Right kidney (tissue), 1 donor: ENCODE measurements at regions not wholly inside any gene's neighbourhood (a gene's known extent, or its start where the extent isn't known, plus 50 kb on each side); places are given as distances from the start of the nearest gene placed in this dataset.

Experiments
- DNase-seq: peaks from one replicate; pipeline ENCODE4 v3.0.0-alpha.2; 2016

DNA sequence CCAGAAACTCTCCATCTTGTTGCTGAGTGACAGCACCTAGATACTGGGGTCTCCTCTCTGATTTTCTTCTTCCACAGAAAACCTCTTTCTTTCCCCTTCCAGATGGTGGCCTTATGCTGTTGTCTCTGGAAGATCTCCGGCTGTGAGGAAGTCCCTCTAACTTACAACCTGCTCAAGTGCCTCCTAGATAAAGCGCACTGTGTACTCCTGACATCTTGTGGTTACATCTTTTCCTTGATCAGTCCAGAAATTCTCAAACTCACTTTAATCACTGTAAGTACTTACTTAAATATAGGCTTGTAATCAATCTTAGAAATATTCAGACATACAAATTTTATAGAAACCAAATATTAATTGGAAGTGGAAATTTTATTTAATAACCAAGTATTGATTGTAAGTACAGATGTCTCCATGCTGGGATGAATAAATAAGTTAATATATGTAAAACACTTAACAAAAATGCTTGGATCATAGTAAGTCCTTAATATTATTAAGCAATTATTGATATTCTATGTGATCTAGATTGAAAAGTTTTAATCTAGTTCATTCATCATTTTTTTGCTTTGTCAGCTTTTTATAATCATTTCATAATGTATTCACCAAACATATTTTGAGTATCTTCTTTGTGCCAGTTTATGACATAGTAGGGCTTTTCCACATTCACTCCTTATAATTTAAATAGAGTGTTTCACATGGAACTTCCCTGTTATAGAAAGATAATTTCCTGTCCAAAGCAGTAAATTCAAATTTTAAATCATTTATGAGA is 1381.4 kb upstream of the CDH6 start:
- DNase-seq: no peak

- no peak for DNase-seq
Measured at GRCh38 chr5:29805804-29806203, 1387.7 kb upstream of the CDH6 start.

DNA sequence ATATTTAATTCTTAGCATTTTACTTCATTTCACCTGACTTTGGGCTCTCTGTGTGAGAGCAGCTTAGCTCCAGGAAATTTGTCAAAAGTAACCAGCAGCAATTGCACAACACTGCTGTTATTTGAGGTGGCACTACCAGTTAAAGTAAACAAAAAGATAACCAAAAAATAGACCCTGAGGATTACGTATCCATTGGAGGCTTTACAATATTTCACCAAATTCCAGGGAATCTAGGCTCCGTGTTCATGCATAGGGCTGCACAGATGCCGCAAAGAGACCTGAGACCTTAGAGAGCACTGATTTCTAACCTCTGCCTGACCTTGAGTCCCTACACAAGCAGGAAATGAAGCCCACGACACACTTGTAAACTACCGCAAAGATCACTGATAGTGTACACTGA is 1392.7 kb upstream of the CDH6 start:
- no peak for DNase-seq

GRCh38 chr5:29796013-29796412 is 1397.5 kb upstream of the CDH6 start:
- no peak for DNase-seq

GRCh38 chr5:29795096-29795652 is 1398.3 kb upstream of the CDH6 start:
- DNase-seq: no peak

DNA sequence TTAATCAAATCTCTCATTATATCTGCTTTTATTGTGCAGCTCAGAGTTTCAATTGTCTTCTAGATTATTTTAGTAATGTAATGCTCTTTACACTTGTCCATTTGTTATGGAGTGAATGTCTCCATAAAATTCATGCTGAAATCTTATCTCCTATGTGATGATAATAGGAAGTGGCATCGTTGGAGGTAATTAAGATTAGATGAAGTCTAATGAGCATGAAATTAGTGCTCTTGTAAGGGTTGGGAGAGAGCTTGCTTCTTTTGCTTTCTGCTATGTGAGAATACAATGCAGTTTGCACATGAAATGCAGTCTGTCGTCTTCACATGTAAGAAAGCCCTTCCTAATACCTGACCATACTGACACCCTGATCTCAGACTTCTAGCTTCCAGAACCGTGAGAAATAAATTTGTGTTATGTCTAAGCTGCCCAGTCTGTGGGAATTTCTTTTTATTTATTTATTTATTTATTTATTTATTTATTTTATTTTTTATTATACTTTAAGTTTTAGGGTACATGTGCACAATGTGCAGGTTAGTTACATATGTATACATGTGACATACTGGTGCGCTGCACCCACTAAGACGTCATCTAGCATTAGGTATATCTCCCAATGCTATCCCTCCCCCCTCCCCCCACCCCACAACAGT is 1399.2 kb upstream of the CDH6 start:
- no peak for DNase-seq

GRCh38 chr5:29790281-29790680 is 1403.2 kb upstream of the CDH6 start:
- no peak for DNase-seq

GRCh38 chr5:29780401-29780800 is 1413.1 kb upstream of the CDH6 start:
- no peak for DNase-seq

GRCh38 chr5:29779141-29779540 is 1414.3 kb upstream of the CDH6 start:
- no peak for DNase-seq

DNA sequence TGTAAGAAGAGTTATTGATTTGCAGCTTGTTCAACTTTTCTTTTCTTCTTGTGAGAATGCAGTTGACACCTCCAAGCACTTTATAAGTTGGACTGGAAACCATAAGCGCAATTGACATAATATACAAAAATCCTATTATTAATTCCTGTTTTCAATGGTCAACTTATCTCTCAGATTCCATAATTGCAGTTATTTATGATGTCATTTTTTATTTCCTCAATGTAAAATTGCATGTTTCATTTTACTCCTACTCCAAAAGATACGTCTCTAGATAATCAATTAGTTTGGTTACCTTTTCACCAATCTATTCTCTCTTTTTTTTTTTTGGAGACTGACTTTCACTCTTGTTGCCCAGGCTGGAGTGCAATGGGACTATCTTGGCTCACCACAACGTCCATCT is 1416.1 kb upstream of the CDH6 start:
- no peak for DNase-seq

- DNase-seq: no peak
Measured at GRCh38 chr5:29770936-29771335, 1422.5 kb upstream of the CDH6 start.

DNA sequence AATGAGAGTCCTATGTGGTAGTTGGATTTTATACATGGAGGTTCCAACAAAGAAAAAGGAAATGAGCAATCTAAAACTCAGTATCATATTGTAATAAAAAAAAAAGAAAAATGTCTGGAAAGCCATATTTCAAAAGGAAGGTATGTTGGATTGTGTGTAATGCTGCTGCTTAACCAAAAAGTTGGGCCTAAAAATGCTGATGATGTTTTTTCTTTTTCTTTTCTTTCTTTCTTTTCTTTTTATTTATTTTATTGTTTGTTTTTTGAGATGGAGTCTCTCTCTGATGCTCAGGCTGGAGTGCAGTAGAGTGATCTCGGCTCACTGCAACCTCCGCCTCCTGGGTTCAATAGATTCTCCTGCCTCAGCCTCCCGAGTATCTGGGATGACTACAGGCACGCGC is 1424.0 kb upstream of the CDH6 start:
- no peak for DNase-seq

GRCh38 chr5:29758986-29759421 is 1434.5 kb upstream of the CDH6 start:
- DNase-seq: no peak

GRCh38 chr5:29750453-29750852 is 1443.0 kb upstream of the CDH6 start:
- DNase-seq: no peak

DNA sequence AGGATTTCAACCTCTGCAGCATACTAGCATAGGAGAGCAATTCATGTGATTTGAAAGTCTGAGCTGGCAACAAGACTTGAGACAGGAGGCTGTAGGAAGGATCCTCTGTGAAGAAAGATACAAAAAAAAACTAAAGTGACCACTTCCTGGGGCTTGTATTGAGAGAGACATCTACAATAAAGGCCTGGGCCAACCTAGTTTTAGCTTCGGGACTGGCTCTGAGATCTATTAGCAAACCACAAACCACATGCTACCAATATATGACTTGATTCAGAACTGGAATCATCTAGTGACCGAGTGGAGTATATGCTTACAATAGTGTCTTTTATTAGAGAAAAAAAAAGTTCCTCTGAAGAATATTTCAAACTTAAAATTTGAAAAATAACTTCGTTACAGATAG is 1448.9 kb upstream of the CDH6 start:
- DNase-seq: no peak

- no peak for DNase-seq
Measured at GRCh38 chr5:29720954-29721353, 1472.5 kb upstream of the CDH6 start.

GRCh38 chr5:29719171-29719570 is 1474.3 kb upstream of the CDH6 start:
- no peak for DNase-seq

- DNase-seq: no peak
Measured at GRCh38 chr5:29715167-29715566, 1478.3 kb upstream of the CDH6 start.

DNA sequence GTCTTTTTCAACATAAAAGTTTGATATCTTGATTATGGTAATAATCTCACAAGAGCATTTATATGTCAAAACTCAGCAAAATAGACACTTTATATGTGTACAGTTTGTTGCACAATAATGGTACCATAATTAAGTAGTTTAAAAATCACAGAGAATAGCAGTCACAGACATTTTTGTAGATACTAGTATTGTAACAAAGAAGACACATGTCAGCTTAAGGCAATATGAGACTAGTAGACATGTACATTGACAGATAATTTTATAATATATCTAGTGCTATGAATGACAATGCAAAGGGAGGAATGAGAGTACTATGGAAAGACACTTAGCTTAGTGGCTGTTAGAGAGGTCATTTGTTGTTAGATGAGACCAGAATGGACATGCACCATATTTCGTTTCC is 1490.6 kb upstream of the CDH6 start:
- DNase-seq: no peak

- no peak for DNase-seq
Measured at GRCh38 chr5:29701600-29701999, 1491.9 kb upstream of the CDH6 start.

DNA sequence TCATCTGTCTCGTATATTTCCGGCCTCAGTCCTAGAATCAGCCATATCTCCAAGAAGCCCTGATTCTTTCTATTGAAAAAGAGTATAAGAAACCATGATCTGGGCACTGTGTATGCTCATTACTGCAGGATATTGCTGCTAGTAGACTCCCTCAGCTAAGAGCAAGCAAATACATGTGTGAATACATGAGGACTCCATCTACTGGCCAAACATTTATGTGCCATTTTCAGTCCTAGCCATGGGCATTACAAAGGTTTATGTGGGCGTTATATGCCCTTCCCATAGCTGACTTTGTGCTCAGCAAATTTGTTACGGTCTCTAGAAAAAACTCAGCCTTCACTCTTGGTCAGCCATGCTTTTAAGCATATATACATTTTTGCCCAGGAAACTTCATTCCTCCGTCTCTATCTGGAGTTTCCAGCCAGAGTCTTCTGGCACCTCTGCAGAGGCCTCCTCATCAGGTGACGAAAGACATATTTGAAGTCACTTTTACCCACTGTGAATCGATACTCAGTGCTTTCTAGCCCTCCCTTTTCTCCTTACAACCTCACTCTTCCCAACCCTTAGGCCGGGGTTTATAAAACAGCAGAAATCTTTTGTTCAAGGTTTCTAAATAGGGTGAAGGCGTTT is 1495.6 kb upstream of the CDH6 start:
- no peak for DNase-seq

GRCh38 chr5:29697278-29697677 is 1496.2 kb upstream of the CDH6 start:
- DNase-seq: no peak

DNA sequence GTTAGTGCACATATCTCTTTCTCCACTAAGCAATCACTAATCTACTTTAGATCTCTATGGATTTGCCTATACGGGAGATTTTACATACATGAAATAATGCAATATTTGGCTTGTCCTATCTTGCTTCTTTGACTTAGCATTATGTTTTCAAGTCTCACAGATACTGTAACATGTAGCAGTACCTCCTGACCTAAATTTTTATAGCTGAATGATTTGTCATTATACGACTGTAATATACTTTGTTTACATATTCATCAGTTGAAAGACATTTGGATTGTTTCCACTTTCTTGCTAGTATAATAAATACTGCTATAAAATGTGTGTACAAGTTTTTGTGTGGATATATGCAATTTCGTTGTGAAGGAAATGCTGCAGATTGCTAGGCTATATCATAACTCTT is 1520.8 kb upstream of the CDH6 start:
- no peak for DNase-seq

GRCh38 chr5:29662876-29663275 is 1530.6 kb upstream of the CDH6 start:
- DNase-seq: no peak
